RCC 7860 (cell line): ENCODE measurements at regions not wholly inside any gene's neighbourhood (a gene's known extent, or its start where the extent isn't known, plus 50 kb on each side); places are given as distances from the start of the nearest gene placed in this dataset.
"Not testable (repeated sequence)": the region's sequence is repeated elsewhere in the genome, so short reads cannot be mapped to it uniquely, and the experiment has no call there.

Experiments
- DNase-seq: peaks from one replicate; pipeline ENCODE4 v3.0.0-alpha.2; 2015; ENCODE audit warnings: low spot score
- FAIRE-seq: peaks from 2 replicates; lab custom pipeline; 2012; peaks lifted over from hg19 to GRCh38; lab: Jason Lieb, UNC

GRCh38 chr10:6986927-6987326 is 406.9 kb upstream of the PRKCQ start:
- DNase-seq (no peak), FAIRE-seq (no peak)

- FAIRE-seq (no peak), DNase-seq (no peak)
These were observed 405.6 kb upstream of the PRKCQ start for GRCh38 chr10:6985644-6986043.

- FAIRE-seq (no peak), DNase-seq (no peak)
These were observed 404.9 kb upstream of the PRKCQ start for GRCh38 chr10:6984971-6985370.

- not testable (repeated sequence) for FAIRE-seq, DNase-seq
These were observed 403.9 kb upstream of the PRKCQ start for GRCh38 chr10:6984016-6984415.

- FAIRE-seq (no peak), DNase-seq (no peak)
These were observed 400.3 kb upstream of the PRKCQ start for GRCh38 chr10:6980353-6980752.

GRCh38 chr10:6979371-6979770 is 399.3 kb upstream of the PRKCQ start:
- DNase-seq = no peak
- no peak for FAIRE-seq

- no peak for FAIRE-seq
- DNase-seq = no peak
These were observed 398.1 kb upstream of the PRKCQ start for GRCh38 chr10:6978187-6978627.

GRCh38 chr10:6977398-6978186 is 397.5 kb upstream of the PRKCQ start:
- no peak for DNase-seq
- no peak for FAIRE-seq

GRCh38 chr10:6973899-6974298 is 393.8 kb upstream of the PRKCQ start:
- DNase-seq (no peak), FAIRE-seq (no peak)

- FAIRE-seq = no peak
- no peak for DNase-seq
These were observed 392.1 kb upstream of the PRKCQ start for GRCh38 chr10:6972226-6972625.

- FAIRE-seq (no peak), DNase-seq (no peak)
These were observed 389.6 kb upstream of the PRKCQ start for GRCh38 chr10:6969659-6970058.

- DNase-seq = no peak
- no peak for FAIRE-seq
These were observed 384.5 kb upstream of the PRKCQ start for GRCh38 chr10:6964543-6964942.

- FAIRE-seq (no peak), DNase-seq (no peak)
These were observed 382.5 kb upstream of the PRKCQ start for GRCh38 chr10:6962576-6962975.

- DNase-seq (no peak), FAIRE-seq (no peak)
These were observed 378.6 kb upstream of the PRKCQ start for GRCh38 chr10:6958711-6959110.

- DNase-seq = no peak
- no peak for FAIRE-seq
These were observed 378.2 kb upstream of the PRKCQ start for GRCh38 chr10:6958254-6958653.

GRCh38 chr10:6957851-6958250 is 377.8 kb upstream of the PRKCQ start:
- FAIRE-seq (no peak), DNase-seq (no peak)

- FAIRE-seq (no peak), DNase-seq (no peak)
These were observed 376.5 kb upstream of the PRKCQ start for GRCh38 chr10:6956562-6956961.

- no peak for FAIRE-seq
These were observed 373.3 kb upstream of the PRKCQ start for GRCh38 chr10:6953271-6953801.

GRCh38 chr10:6951732-6952131 is 371.7 kb upstream of the PRKCQ start:
- DNase-seq = no peak
- FAIRE-seq = no peak

More at GRCh38 chr10:6953271-6953801, 373.3 kb upstream of the PRKCQ start:
- DNase-seq = no peak

GRCh38 chr10:6950133-6950532 is 370.1 kb upstream of the PRKCQ start:
- DNase-seq (no peak), FAIRE-seq (no peak)

GRCh38 chr10:6944436-6944835 is 364.4 kb upstream of the PRKCQ start:
- DNase-seq = no peak
- no peak for FAIRE-seq

GRCh38 chr10:6938384-6938783 is 358.3 kb upstream of the PRKCQ start:
- FAIRE-seq (no peak), DNase-seq (no peak)

GRCh38 chr10:6936931-6937330 is 356.9 kb upstream of the PRKCQ start:
- FAIRE-seq (no peak), DNase-seq (no peak)
